ENCODE measurements at regions not wholly inside any gene's neighbourhood (a gene's known extent, or its start where the extent isn't known, plus 50 kb on each side); places are given as distances from the start of the nearest gene placed in this dataset.

GRCh38 chr15:94778840-94779239 is 547.5 kb downstream of the MCTP2 start:
- no peak for TF ChIP-seq CTCF (IDR thresholded peaks at IDR 0.05)
- TF ChIP-seq POLR2AphosphoS5 (IDR thresholded peaks at IDR 0.05), result no peak
